ENCODE measurements at regions not wholly inside any gene's neighbourhood (a gene's known extent, or its start where the extent isn't known, plus 50 kb on each side); places are given as distances from the start of the nearest gene placed in this dataset.

DNA sequence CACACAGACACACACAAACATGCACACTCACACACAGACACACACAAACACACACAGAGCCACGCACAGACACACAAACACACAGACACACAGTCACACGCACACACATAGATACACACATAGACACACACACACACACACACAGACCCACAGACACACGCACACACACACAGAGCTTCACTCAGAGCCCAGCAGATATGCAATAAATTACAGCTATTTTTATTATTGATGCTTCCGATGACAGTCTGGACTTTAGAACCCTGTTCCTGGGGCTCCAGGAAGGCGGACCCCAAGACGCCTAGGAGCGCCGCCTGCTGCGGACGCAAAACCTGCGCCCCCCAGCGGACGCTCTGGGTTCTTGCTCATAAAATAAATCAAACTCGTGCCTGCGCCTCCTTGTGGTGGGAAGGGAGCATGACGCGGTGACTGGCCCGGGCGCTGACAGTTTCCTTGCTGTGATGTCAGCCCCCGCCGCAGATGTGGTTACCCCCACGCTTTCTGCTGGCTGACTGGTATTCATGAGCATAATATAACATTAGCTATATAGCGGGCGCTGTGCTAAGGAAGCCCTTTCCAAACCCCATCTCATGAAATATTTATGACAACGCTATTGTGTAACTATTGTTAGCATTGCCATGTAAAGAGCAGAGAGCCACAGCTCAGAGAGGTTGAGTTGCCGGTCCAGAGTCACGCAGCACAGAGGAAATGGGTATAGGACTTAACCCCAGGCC lies 64.4 kb upstream of the TM9SF2 start:
- Mint-ChIP-seq H3K27ac (ENCODE audit: low read depth, unreplicated experiment) (no peak overlapping the region), H3K36me3 (ENCODE audit: insufficient read depth, unreplicated experiment) (peaks cover 6% of the 10 kb centered on the region), H3K27me3 (ENCODE audit: insufficient read depth, unreplicated experiment) (peaks cover 19% of the 10 kb centered on the region), H3K4me3 (ENCODE audit: unreplicated experiment) (peak overlapping the region; percentile 70), H3K9me3 (ENCODE audit: unreplicated experiment) (no peaks in the 10 kb centered on the region), H3K4me1 (ENCODE audit: insufficient read depth, unreplicated experiment) (peaks cover 18% of the 10 kb centered on the region)
- DNase-seq (ENCODE audit: unreplicated experiment), result peak; percentile 81
- intact Hi-C loops (cut with micrococcal nuclease), result loop anchor here (1.0 to 2.0 kb wide), 2 partner anchors 168 to 260 kb away; no protein-coding TSS in a partner anchor
- TF ChIP-seq, protein P1, sequence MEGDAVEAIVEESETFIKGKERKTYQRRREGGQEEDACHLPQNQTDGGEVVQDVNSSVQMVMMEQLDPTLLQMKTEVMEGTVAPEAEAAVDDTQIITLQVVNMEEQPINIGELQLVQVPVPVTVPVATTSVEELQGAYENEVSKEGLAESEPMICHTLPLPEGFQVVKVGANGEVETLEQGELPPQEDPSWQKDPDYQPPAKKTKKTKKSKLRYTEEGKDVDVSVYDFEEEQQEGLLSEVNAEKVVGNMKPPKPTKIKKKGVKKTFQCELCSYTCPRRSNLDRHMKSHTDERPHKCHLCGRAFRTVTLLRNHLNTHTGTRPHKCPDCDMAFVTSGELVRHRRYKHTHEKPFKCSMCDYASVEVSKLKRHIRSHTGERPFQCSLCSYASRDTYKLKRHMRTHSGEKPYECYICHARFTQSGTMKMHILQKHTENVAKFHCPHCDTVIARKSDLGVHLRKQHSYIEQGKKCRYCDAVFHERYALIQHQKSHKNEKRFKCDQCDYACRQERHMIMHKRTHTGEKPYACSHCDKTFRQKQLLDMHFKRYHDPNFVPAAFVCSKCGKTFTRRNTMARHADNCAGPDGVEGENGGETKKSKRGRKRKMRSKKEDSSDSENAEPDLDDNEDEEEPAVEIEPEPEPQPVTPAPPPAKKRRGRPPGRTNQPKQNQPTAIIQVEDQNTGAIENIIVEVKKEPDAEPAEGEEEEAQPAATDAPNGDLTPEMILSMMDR (IDR thresholded peaks at IDR 0.05; ENCODE audit: unreplicated experiment), result peak; percentile 100
- no TSS peak for BruUV-seq (replicated peaks)
- ChIA-PET CTCF (interaction anchor here (0.6 to 5.6 kb wide), 93 partner anchors 10 to 1687 kb away, joined by 3 to 167 read pairs (median 5); partner anchors contain the start of gene UBAC2), POLR2A (interaction anchor here (0.6 to 2.1 kb wide), 6 partner anchors 12 to 803 kb away, joined by 3 to 10 read pairs (median 3); no protein-coding TSS in a partner anchor)

DNA sequence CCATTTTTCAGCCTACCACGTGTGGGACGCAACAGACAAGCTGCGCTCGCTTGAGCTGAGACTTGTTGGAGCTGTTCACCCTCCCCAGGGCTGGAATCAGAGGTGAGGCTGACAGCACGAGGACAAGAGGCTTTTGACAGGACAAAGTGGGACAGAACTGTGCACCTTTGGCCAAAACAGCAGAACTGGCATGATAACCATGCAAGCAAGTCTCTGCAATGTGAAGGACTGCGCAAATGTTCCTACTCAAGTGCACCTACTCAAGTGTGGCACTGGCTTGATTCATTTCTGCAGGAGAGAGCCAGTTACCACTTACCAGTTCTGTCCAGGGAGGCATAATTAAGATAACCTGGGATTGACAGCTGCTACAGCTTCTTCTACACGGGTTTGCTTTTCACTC lies 62.2 kb upstream of the TM9SF2 start:
- H3K9me3 Mint-ChIP-seq (ENCODE audit: unreplicated experiment), result no peaks in the 10 kb centered on the region
- no TSS peak for BruUV-seq (replicated peaks)
- H3K36me3 Mint-ChIP-seq (ENCODE audit: insufficient read depth, unreplicated experiment), result peaks cover 6% of the 10 kb centered on the region
- intact Hi-C loops (cut with micrococcal nuclease), result no loop called here
- H3K27me3 Mint-ChIP-seq (ENCODE audit: insufficient read depth, unreplicated experiment), result peaks cover 19% of the 10 kb centered on the region
- DNase-seq (ENCODE audit: unreplicated experiment), result no peak
- no peak overlapping the region for H3K27ac Mint-ChIP-seq (ENCODE audit: low read depth, unreplicated experiment)
- ChIA-PET POLR2A (no interaction called here), CTCF (interaction anchor here (0.6 to 4.6 kb wide), 10 partner anchors 10 to 581 kb away, joined by 3 to 21 read pairs (median 4); no protein-coding TSS in a partner anchor)
- peaks cover 8% of the 10 kb centered on the region for H3K4me1 Mint-ChIP-seq (ENCODE audit: insufficient read depth, unreplicated experiment)
- TF ChIP-seq, protein P1 (IDR thresholded peaks at IDR 0.05; ENCODE audit: unreplicated experiment), result no peak
- no peak overlapping the region for H3K4me3 Mint-ChIP-seq (ENCODE audit: unreplicated experiment)

DNA sequence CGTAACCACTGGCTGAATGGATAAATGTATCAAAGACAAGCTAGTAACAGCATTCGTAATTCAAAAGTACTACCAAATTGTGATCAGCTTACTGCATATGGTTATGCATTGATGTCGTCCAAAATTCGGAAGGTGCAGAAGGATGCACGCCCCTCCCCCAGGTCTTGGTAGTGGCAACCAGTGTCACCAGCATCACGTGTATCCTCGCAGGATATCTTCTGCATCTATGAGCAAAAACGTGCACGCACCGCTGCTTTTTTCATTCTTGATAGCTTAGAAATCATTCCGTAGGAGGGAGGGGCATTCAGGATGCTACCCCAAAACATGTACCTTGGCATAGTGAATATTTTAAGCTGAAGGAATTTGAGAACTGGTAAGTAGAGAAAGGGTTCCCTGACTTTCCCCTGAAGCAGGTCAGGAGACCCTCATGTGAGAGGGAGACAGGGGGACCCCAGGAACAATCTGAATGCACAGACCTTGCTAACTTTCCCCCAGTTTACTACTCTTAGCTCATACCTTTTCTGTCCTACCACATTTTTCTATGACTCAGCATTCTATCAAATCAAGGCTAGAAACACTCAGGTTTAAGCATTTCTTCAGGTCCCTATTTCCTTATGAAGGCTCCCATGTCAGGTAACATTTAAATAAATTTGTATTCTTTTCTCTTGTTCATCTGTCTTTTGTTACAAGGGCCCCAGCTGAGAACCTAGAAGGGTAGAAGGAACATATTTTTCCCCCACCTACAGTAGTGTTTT lies 61.2 kb upstream of the TM9SF2 start:
- intact Hi-C loops (cut with micrococcal nuclease), result loop anchor here (5.0 to 10.0 kb wide), 3 partner anchors 217 to 795 kb away; no protein-coding TSS in a partner anchor
- CTCF ChIA-PET, result interaction anchor here (0.5 to 4.6 kb wide), 16 partner anchors 9 to 473 kb away, joined by 3 to 21 read pairs (median 4); no protein-coding TSS in a partner anchor
- H3K4me1 Mint-ChIP-seq (ENCODE audit: insufficient read depth, unreplicated experiment), result peaks cover 8% of the 10 kb centered on the region
- TF ChIP-seq, protein P1 (IDR thresholded peaks at IDR 0.05; ENCODE audit: unreplicated experiment), result no peak
- H3K4me3 Mint-ChIP-seq (ENCODE audit: unreplicated experiment), result no peak overlapping the region
- H3K36me3 Mint-ChIP-seq (ENCODE audit: insufficient read depth, unreplicated experiment), result peaks cover 6% of the 10 kb centered on the region
- H3K27me3 Mint-ChIP-seq (ENCODE audit: insufficient read depth, unreplicated experiment), result peaks cover 19% of the 10 kb centered on the region
- no peak for DNase-seq (ENCODE audit: unreplicated experiment)
- BruUV-seq (replicated peaks), result no TSS peak
- no peaks in the 10 kb centered on the region for H3K9me3 Mint-ChIP-seq (ENCODE audit: unreplicated experiment)
- H3K27ac Mint-ChIP-seq (ENCODE audit: low read depth, unreplicated experiment), result no peak overlapping the region
- POLR2A ChIA-PET, result interaction anchor here (0.8 to 1.4 kb wide), 2 partner anchors 25 to 67 kb away, joined by 3 read pairs; no protein-coding TSS in a partner anchor

Measured in MCF 10A (cell line).